Colon (tissue), 2 donors: ENCODE measurements at regions not wholly inside any gene's neighbourhood (a gene's known extent, or its start where the extent isn't known, plus 50 kb on each side); places are given as distances from the start of the nearest gene placed in this dataset.

ENCODE experiments used
- FAIRE-seq: peaks from 2 replicates; lab custom pipeline; 2012; peaks lifted over from hg19 to GRCh38; lab: Jason Lieb, UNC
- donor health status: control.
- donor health status: control.

- no peak for FAIRE-seq
Observed at GRCh38 chr14:97874394-97874793, 1077.2 kb downstream of the VRK1 start.

- FAIRE-seq = no peak
Observed at GRCh38 chr14:97878206-97878605, 1081.0 kb downstream of the VRK1 start.

- FAIRE-seq = no peak
Observed at GRCh38 chr14:97878727-97879126, 1081.5 kb downstream of the VRK1 start.

GRCh38 chr14:97887690-97888089 lies 1090.5 kb downstream of the VRK1 start:
- no peak for FAIRE-seq

- no peak for FAIRE-seq
Observed at GRCh38 chr14:97888331-97888730, 1091.1 kb downstream of the VRK1 start.

- FAIRE-seq = no peak
Observed at GRCh38 chr14:97891515-97891914, 1094.3 kb downstream of the VRK1 start.

- FAIRE-seq = no peak
Observed at GRCh38 chr14:97894552-97894951, 1097.4 kb downstream of the VRK1 start.

GRCh38 chr14:97900196-97900854 lies 1103.1 kb downstream of the VRK1 start:
- no peak for FAIRE-seq

GRCh38 chr14:97902630-97903029 lies 1105.4 kb downstream of the VRK1 start:
- no peak for FAIRE-seq

- no peak for FAIRE-seq
Observed at GRCh38 chr14:97903821-97904220, 1106.6 kb downstream of the VRK1 start.

- FAIRE-seq = no peak
Observed at GRCh38 chr14:97912217-97912616, 1115.0 kb downstream of the VRK1 start.

GRCh38 chr14:97916100-97916499 lies 1118.9 kb downstream of the VRK1 start:
- no peak for FAIRE-seq

GRCh38 chr14:97916669-97917568 lies 1119.7 kb downstream of the VRK1 start:
- FAIRE-seq = no peak

GRCh38 chr14:97920201-97920600 lies 1123.0 kb downstream of the VRK1 start:
- FAIRE-seq = no peak

GRCh38 chr14:97921296-97921695 lies 1124.1 kb downstream of the VRK1 start:
- FAIRE-seq = no peak

- no peak for FAIRE-seq
Observed at GRCh38 chr14:97924922-97925613, 1127.9 kb downstream of the VRK1 start.

- no peak for FAIRE-seq
Observed at GRCh38 chr14:97930166-97930565, 1133.0 kb downstream of the VRK1 start.

- no peak for FAIRE-seq
Observed at GRCh38 chr14:97931273-97931672, 1134.1 kb downstream of the VRK1 start.

- no peak for FAIRE-seq
Observed at GRCh38 chr14:97942921-97943320, 1145.7 kb downstream of the VRK1 start.

GRCh38 chr14:97943619-97944018 lies 1146.4 kb downstream of the VRK1 start:
- no peak for FAIRE-seq

- FAIRE-seq = no peak
Observed at GRCh38 chr14:97944380-97944779, 1147.2 kb downstream of the VRK1 start.

- no peak for FAIRE-seq
Observed at GRCh38 chr14:97945631-97946030, 1148.4 kb downstream of the VRK1 start.

GRCh38 chr14:97946240-97946639 lies 1149.1 kb downstream of the VRK1 start:
- FAIRE-seq = no peak
